ENCODE measurements at regions not wholly inside any gene's neighbourhood (a gene's known extent, or its start where the extent isn't known, plus 50 kb on each side); places are given as distances from the start of the nearest gene placed in this dataset.

- TF ChIP-seq CTCF (IDR thresholded peaks at IDR 0.05) (no peak), EP300 (IDR thresholded peaks at IDR 0.05) (no peak), POLR2AphosphoS5 (IDR thresholded peaks at IDR 0.05) (no peak)
Measured at GRCh38 chr14:62357362-62357761, 595.1 kb downstream of the SNAPC1 start.
